HG02938 (cell line): ENCODE measurements at regions not wholly inside any gene's neighbourhood (a gene's known extent, or its start where the extent isn't known, plus 50 kb on each side); places are given as distances from the start of the nearest gene placed in this dataset.

Experiments used
- ATAC-seq: cut with Tn5 transposase; IDR thresholded peaks from one replicate; pipeline ENCODE4 v1.9.1; 2021; ENCODE audit warnings: mild to moderate bottlenecking, moderate library complexity; ENCODE audit not compliant: unreplicated experiment

GRCh38 chr4:33150525-33150910 lies 2430.3 kb downstream of the PCDH7 start:
- ATAC-seq: no peak

GRCh38 chr4:33160126-33160525 lies 2440.0 kb downstream of the PCDH7 start:
- ATAC-seq: peak; percentile 47

- ATAC-seq: no peak
Observed at GRCh38 chr4:33161202-33161601, 2441.0 kb downstream of the PCDH7 start.

- ATAC-seq: no peak
Observed at GRCh38 chr4:33162122-33162521, 2442.0 kb downstream of the PCDH7 start.

GRCh38 chr4:33171873-33172525 lies 2451.8 kb downstream of the PCDH7 start:
- no peak for ATAC-seq

- no peak for ATAC-seq
Observed at GRCh38 chr4:33176566-33176965, 2456.4 kb downstream of the PCDH7 start.

GRCh38 chr4:33184657-33185290 lies 2464.6 kb downstream of the PCDH7 start:
- ATAC-seq: peak; percentile 89

GRCh38 chr4:33187035-33187434 lies 2466.9 kb downstream of the PCDH7 start:
- peak; percentile 45 for ATAC-seq

GRCh38 chr4:33188733-33189132 lies 2468.6 kb downstream of the PCDH7 start:
- no peak for ATAC-seq

- ATAC-seq: no peak
Observed at GRCh38 chr4:33189169-33189568, 2469.0 kb downstream of the PCDH7 start.

GRCh38 chr4:33193109-33193508 lies 2472.9 kb downstream of the PCDH7 start:
- no peak for ATAC-seq

GRCh38 chr4:33200377-33200776 lies 2480.2 kb downstream of the PCDH7 start:
- ATAC-seq: no peak

- ATAC-seq: no peak
Observed at GRCh38 chr4:33218238-33218637, 2498.1 kb downstream of the PCDH7 start.

GRCh38 chr4:33226133-33226532 lies 2506.0 kb downstream of the PCDH7 start:
- ATAC-seq: peak; percentile 85

GRCh38 chr4:33226783-33227182 lies 2506.6 kb downstream of the PCDH7 start:
- ATAC-seq: no peak

- no peak for ATAC-seq
Observed at GRCh38 chr4:33255094-33255493, 2534.9 kb downstream of the PCDH7 start.

- no peak for ATAC-seq
Observed at GRCh38 chr4:33255507-33255906, 2535.3 kb downstream of the PCDH7 start.

- ATAC-seq: no peak
Observed at GRCh38 chr4:33262824-33263223, 2542.7 kb downstream of the PCDH7 start.

GRCh38 chr4:33268776-33269175 lies 2548.6 kb downstream of the PCDH7 start:
- ATAC-seq: no peak

GRCh38 chr4:33270403-33270802 lies 2550.2 kb downstream of the PCDH7 start:
- no peak for ATAC-seq

GRCh38 chr4:33272722-33273121 lies 2552.6 kb downstream of the PCDH7 start:
- no peak for ATAC-seq

- no peak for ATAC-seq
Observed at GRCh38 chr4:33283818-33284217, 2563.6 kb downstream of the PCDH7 start.
